HG02970 (cell line): ENCODE measurements at regions not wholly inside any gene's neighbourhood (a gene's known extent, or its start where the extent isn't known, plus 50 kb on each side); places are given as distances from the start of the nearest gene placed in this dataset.
"Not testable (repeated sequence)": the region's sequence is repeated elsewhere in the genome, so short reads cannot be mapped to it uniquely, and the experiment has no call there.

Experiments
- ATAC-seq: cut with Tn5 transposase; IDR thresholded peaks from one replicate; pipeline ENCODE4 v1.9.1; 2021; ENCODE audit warnings: mild to moderate bottlenecking, moderate library complexity, moderate number of reproducible peaks; ENCODE audit not compliant: unreplicated experiment, low FRiP score

DNA sequence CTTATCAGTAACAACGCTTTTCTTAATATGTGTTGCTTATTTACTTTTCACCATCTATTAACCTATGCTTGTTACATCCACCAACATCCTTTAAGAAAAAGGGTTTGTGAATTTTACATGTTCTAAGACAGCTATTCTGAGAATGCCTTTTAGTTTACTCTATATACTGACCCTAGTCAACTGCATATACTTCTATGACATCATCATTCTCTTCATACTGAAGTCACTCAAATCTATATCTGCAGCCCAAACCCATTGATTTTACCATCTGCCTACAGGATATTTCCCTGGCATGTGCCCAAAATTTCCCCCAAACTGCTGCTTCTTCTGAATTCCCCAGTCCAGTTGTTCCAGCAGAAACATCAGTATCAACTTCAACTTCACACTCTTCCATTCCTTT lies 94.6 kb upstream of the FAM204A start:
- ATAC-seq: no peak

DNA sequence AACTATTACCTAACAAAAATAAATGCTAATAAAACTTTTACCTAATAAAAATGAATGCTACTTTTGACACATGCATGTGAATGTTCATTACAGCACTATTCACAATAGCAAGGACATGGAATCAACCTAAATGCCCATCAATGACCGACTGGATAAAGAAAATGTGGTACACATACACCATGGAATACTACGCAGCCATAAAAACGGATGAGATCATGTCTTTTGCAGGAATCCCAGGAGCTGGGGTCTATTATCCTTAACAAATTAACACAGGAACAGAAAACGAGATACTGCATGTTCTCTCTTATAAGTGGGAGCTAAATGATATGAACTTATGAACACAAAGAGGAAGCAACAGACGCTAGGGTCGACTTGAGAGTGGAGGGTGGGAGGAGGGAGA lies 88.1 kb upstream of the FAM204A start:
- no peak for ATAC-seq

DNA sequence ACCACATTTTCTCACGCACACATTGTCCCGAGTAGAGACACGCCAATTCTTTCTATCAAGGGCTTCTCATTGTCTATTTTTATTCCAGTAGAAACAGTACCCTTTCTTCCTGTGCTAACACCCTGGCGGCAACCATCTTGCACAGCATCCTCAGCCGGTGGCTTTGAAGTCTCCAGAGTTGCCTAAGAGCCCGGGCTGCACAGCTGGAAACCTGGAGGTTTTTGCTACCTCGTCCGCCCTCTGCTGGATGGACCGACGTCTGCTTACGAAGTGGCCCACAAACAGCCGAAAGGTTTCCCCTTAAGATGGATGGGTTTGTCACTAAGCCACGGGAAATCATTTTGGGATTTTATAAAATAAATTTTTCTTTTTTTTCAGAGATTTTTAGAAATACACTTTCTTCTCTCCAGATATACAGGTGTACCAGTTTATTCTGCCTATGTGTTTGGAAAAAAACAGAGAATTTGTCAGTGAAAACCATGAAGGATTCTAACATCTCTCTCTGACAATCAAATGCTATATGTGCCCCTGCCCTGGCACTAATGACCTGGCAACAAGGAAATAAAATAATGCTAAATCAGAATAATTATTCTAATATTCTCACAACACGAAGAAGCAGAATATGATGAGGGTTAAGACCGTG lies 81.8 kb upstream of the FAM204A start:
- no peak for ATAC-seq

DNA sequence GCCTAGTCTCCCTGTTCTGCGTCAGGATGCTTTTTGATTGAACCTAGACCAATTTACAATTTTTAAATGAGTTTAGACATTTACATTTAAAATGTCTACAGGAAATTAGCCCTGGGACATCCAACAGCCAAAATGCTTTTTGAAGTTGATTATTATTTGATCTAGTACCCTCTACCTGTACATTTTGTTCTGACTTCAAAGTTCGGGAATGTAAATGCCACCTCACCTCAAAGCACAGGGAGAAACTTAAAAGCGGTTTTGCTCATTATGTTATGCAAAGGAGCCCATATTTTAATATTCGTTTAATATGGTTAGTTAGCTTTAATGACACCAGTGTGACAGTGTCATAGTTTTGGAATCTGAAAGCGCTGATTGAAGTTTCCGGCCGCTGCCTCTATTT lies 80.1 kb upstream of the FAM204A start:
- no peak for ATAC-seq

DNA sequence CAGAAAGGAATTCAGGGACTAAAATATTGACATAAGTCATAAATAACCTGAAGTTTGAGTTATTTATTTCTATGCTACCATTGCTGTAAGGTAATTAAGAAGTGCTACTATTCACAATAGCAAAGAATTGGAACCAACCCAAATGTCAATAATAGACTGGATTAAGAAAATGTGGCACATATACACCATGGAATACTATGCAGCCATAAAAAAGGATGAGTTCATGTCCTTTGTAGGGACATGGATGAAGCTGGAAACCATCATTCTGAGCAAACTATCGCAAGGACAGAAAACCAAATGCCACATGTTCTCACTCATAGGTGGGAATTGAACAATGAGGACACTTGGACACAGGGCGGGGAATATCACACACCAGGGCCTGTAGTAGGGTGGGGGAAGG lies 77.9 kb upstream of the FAM204A start:
- ATAC-seq: not testable (repeated sequence)

DNA sequence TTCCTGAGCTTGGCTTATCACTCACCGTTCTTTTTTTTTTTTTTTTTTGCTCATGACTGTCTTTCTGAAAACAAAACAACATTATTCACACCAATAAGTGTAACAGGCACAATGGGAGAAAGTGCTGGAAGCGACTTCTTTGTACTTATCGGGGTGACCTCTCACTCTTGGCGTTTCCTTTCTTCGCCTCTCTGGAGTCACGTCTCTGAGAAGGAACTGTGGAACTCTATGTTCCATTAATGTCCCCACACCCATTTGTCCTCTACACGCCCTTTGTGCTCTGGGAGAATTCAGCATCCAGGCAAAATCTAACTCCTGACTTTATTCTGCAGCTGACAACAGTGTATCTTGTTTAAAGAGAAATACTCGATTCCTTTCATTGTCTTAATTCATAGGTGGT lies 70.8 kb upstream of the FAM204A start:
- ATAC-seq: no peak

DNA sequence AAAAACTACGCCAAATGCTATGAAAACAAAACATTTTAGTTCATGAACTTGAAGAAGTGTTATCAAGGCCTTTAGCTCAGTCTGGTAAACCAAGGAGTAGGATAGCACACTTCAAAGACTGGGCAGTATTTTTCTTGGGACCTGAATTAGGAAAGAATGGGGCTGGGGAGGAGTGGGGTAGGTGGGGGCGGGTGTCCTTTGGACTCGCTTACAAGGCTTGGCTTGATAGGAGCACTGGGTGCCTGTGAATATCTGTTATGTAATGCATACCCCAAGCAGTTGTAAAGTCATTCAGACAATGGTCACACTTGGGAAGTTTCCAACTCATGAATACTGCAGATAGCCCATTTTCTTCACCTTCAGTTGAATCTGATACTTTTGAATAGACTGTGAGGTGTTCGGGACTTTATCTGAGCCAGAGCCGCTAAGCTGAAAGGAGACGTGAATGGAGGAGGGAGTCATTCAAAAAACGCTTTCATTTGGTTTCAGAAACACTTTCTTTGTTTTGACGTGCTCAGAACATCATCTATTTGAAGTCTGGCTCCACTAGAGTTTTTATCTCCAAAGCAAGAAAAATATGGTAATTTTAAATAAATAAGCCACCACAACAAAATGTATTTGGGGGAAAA lies 70.1 kb upstream of the FAM204A start:
- ATAC-seq: no peak

DNA sequence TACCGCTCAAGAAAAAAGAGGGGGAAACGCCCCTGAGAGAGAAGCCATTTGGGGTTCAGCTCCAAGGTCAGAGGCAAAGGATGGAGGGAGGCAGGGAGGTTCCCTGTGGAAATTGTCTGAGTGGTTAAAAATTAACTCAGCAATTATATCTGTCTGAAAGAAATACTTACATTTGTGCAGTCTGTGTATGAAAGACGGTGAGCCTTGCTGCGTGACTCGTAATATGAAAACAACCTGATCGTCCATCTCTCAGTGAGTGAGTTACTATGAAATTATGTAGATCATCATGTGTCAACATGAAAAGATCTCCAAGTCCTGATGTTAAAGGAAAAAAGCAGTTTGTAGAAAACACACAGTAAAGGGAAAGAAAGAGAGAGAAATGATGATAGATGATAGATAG lies 67.2 kb upstream of the FAM204A start:
- no peak for ATAC-seq

DNA sequence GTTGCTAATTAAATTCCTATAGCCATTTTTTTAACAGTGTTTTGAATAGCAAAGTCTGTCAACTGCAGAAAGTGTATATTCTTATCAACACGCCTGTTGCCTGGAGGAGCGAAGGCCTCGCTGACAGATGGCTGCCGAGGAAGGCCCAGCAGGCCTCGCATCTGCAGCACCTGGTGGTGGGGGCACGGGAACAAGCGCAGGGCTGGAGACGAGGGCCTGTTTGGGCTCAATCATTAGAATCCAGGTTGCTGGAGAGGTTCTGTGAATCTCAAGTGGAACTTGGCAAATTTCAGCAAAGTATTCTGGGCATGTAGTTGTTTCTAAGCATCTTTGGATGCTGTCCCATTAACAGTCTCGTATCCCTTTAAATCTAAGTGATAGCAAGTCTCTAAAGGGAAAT lies 66.1 kb upstream of the FAM204A start:
- no peak for ATAC-seq

DNA sequence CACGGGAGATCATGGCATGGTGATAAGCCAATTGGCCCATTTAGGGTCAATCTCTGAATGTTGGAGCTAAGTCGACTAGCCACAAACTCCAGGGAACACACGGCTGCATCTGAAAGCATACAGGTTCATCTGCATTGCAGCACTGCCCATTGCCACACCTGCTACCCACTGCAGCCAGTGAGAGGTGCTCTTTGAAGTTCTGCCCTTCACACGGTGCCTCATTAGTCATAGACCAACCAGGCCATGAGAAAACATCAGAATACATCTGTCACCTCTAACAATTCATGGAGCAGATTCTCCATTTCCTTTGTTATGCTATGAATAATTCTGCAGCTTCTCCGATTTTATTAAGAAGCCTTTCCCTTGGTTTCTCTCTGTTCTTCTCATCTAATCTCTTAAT lies 65.7 kb upstream of the FAM204A start:
- no peak for ATAC-seq

DNA sequence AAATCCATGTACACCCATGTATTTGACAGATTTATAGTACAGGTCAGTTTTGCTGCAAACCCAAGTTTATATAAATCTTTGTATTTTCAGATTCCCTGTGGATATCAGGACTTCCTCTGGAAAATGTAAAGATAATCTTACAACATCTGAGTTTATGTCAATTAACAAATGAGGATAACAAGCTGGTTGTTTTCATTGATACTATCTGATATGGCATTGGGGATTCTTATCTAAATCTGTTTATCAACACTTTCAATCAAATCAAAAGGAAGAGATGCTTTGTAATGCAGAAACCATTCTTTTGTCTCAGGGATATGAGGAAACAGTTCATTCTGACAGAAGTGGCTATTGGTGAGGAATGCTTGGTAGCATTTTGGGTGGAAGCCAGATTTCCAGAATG lies 64.9 kb upstream of the FAM204A start:
- ATAC-seq: no peak

DNA sequence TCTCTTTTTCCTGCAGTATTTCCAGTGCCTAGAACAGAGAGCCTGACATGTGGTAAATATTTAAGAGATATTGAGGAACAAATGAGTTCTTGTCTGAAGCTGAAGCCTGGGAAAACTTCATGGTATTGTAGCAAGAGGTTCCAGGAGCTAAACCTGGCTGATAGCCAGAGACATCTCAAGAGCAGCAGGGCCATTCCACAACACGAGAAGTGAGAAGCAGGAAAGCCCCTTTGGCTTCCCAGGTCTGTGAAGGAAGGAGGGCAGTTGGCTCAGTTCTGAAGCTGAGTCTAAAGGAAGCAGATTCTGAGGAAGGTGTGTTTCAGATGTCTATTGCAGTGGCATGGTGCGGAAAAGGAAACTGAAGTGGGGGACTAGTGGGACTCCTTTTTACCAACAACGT lies 63.8 kb upstream of the FAM204A start:
- ATAC-seq: no peak

DNA sequence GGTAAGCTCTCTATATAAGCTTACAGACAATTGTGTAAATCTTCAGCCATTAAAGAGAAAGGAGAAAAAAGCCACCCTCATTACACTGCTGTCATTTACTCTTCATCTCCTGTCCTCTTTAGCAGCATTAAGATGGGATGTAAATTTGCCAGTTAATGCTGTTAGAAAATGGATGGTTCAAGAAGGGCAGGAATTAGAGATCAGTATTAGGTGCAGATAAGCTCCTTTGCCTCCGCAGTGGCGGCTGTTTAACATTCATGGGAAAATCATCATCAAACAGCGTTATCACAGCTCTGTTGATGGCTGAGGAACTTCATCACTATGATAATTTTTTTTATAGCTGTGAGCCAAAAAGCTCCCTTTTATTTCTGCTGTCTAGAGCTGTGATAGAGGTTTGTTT lies 61.8 kb upstream of the FAM204A start:
- ATAC-seq: no peak

DNA sequence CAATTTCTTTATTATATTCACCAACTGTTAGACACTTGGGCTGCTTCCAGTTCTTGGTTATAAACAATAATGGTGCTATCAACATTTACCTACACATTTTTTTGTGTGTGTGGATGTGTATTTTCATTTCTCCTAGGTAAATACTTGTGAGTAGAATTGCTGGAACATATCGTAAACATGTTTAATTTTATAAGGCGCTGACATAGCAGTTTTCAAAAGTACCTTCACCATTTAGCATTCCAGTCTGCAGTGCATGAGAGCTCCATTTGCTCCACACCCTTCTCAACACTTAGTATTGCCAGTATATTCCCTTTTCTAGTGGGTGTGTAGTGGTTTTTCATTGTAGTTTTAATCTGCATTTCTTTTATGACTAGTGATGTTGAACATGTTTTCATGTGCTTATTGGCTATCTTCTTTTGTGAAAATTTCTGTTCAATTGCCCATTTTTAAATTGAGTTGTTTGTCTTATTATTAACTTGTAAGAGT lies 59.6 kb upstream of the FAM204A start:
- no peak for ATAC-seq

DNA sequence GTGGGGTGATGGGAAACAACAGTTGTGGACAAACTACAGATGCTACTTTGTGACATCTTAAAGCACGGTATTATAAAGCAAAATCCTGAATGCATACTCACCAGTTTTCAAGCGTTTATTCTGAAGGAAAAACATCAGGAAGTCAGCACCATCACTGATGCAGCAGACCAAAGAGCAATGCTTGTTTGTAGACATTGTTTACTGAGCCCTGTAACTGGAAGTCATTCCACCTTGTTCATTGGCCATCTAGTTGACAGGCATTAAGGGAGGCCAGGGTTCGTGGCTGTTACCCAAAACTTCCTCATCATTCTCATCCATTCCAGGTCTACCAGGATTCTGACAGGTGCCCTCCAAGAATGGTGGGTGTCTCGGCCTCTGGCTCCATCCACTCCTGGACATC lies 55.3 kb upstream of the FAM204A start:
- ATAC-seq: no peak

DNA sequence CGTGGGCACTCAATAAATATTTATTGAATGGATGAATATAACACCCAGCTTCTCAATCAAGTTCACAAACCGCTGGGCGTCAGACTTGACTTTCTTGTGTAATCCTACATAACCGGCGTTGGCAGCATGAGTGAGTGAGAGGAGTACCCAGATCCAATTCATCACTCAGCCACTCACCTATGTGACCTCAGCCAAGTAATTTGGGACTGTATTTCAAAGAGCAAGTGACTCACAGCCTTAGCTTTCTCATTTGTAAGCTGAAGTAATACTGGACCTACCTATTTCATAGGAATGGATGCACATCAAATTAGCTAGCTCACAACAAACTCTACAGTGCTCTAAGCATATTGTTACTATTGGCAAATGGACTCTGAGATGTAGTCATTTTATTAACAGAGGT lies 53.8 kb upstream of the FAM204A start:
- ATAC-seq: no peak

DNA sequence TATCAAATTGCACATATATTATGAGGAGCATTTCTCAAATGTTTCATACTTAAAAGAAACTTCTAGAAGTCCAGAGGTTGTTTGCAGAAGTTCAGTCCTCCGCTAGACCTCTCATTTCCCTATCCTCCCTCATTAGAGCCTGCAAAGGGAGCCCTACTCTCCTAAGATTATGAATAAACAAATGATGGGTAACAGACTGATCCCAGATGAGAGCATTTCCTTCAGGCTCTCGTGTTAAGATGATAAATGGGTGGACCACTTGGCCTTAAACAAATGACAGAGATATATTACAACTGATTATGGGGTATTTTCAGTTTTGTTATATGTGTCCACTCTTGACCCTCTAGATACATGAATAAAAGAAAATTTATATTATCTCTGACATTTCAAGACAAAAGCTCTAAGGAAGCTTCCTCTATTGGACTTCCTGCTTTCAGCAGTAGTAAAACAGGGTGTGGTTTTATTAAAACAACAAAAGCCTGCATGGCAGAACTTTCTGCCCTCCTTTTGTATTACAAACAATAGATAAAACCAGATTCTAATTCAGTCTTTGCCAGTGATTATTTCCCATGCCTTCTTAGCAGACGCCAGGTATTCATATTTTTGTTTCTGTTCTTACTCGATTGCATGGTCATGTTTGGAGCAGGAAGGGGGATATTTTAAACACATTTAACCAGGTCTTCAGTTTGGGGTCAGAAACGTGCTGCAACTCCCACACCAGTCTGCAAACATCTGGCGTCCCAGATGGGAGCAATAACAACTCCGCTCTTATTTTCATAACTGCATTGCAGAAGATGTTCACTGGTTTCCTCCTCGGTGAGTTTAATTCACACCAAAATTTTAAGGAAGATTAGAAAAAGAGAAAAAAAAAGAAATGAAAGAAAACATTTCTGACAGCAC lies 52.4 kb upstream of the FAM204A start:
- no peak for ATAC-seq

DNA sequence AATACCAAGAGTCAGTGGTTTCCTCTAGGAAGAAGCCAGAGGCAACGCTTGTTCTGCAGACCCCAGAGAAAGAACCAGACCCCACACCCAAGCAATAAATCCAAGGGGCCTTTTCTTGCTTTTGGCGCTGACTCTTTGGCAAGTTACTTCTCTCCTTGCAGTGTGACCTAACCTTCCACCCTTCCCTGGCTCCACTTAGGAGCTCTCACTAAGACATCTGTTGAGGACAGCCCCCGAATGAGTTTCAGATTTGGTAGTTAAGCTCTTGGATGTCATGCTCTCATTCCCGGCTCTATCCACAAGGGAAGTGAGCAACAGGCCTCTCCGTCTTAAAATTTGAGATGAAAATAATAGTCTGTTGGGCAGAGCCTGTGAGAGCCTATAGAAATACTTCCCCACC lies 50.6 kb upstream of the FAM204A start:
- ATAC-seq: no peak
